Lung (tissue), 11 donors: ENCODE measurements at regions not wholly inside any gene's neighbourhood (a gene's known extent, or its start where the extent isn't known, plus 50 kb on each side); places are given as distances from the start of the nearest gene placed in this dataset.

Source experiments
- ATAC-seq: fragments of 200-7000 bp; cut with Tn5 transposase; one replicate; pipeline ENCODE4 v1.9.1; 2020; ENCODE audit warnings: moderate number of reproducible peaks; ENCODE audit not compliant: insufficient read depth, low FRiP score
- DNase-seq, 3 donors: peaks; one replicate each; pipeline ENCODE4 v3.0.0-alpha.2; 2013 to 2017
- H3K27ac ChIP-seq, 2 donors: one replicate each; pipeline ENCODE4 v1.5.1; 2013; ENCODE audit warnings: mild to moderate bottlenecking in 2 of 2, moderate library complexity in 2 of 2, control low read depth in 1 of 2, inconsistent platforms in 1 of 2, low read depth in 1 of 2, low read length in 1 of 2
- H3K27me3 ChIP-seq, 3 donors: one replicate each; pipeline ENCODE4 v1.5.1; 2013; ENCODE audit warnings: low read length in 2 of 3; ENCODE audit not compliant: control insufficient read depth in 3 of 3, insufficient read depth in 3 of 3
- H3K36me3 ChIP-seq, 4 donors: one replicate each; pipeline ENCODE4 v1.5.1; 2013; ENCODE audit warnings: low read length in 4 of 4, mild to moderate bottlenecking in 1 of 4, moderate library complexity in 1 of 4; ENCODE audit not compliant: control insufficient read depth in 4 of 4, insufficient read depth in 4 of 4
- H3K4me1 ChIP-seq, 5 donors: one replicate each; pipeline ENCODE4 v1.5.1; 2013; ENCODE audit warnings: low read length in 5 of 5, mild to moderate bottlenecking in 2 of 5, moderate library complexity in 1 of 5; ENCODE audit not compliant: control insufficient read depth in 5 of 5, insufficient read depth in 5 of 5
- H3K4me3 ChIP-seq: one replicate; pipeline ENCODE4 v1.5.1; 2013; ENCODE audit warnings: mild to moderate bottlenecking, control low read depth, moderate library complexity
- H3K9ac ChIP-seq, 2 donors: one replicate each; pipeline ENCODE4 v1.5.1; 2013; ENCODE audit warnings: low read length in 2 of 2, control low read depth in 1 of 2; ENCODE audit not compliant: insufficient read depth in 1 of 2
- H3K9me3 ChIP-seq, 4 donors: one replicate each; pipeline ENCODE4 v1.5.1; 2013; ENCODE audit warnings: low read length in 3 of 4, mild to moderate bottlenecking in 1 of 4, moderate library complexity in 1 of 4; ENCODE audit not compliant: control insufficient read depth in 4 of 4, insufficient read depth in 3 of 4
- CTCF ChIP-seq: IDR thresholded peaks from 2 replicates; pipeline ENCODE4 v1.5.1; 2012; ENCODE audit warnings: mild to moderate bottlenecking; ENCODE audit errors: control extremely low read depth, extremely low read depth
- WGBS, 2 donors: extraction: QIAGEN DNeasy Blood & Tissue Kit; methylation state at CpG; one replicate each; pipeline ENCODE4 v1.1.7; 2013; 5-methylcytosine and 5-hydroxymethylcytosine counted together
- donor health status: control.
- donor health status: control.
- donor health status: Bipolar disorder and iron deficiency.
- donor health status: healthy.
- donor health status: DM: yes; HTN: yes; CAD: no.

GRCh38 chr3:127423856-127424765 is 136.3 kb upstream of the PRR20G start:
- no peak for TF ChIP-seq CTCF
- 59 to 73% methylated on average over 23 of the region's 23 CpGs for WGBS, 2 donors
- Histone ChIP-seq H3K4me1 (no peaks in the 10 kb centered on the region), H3K9me3 (no peaks in the 10 kb centered on the region), H3K4me3 (no peak overlapping the region), H3K27me3 (peaks cover 3 to 53% (median 18%) of the 10 kb centered on the region in 3 donors), H3K9ac (no peak overlapping the region), H3K27ac (no peak overlapping the region), H3K36me3 (no peaks in the 10 kb centered on the region)
- DNase-seq (no peak), ATAC-seq (no peak)

DNA sequence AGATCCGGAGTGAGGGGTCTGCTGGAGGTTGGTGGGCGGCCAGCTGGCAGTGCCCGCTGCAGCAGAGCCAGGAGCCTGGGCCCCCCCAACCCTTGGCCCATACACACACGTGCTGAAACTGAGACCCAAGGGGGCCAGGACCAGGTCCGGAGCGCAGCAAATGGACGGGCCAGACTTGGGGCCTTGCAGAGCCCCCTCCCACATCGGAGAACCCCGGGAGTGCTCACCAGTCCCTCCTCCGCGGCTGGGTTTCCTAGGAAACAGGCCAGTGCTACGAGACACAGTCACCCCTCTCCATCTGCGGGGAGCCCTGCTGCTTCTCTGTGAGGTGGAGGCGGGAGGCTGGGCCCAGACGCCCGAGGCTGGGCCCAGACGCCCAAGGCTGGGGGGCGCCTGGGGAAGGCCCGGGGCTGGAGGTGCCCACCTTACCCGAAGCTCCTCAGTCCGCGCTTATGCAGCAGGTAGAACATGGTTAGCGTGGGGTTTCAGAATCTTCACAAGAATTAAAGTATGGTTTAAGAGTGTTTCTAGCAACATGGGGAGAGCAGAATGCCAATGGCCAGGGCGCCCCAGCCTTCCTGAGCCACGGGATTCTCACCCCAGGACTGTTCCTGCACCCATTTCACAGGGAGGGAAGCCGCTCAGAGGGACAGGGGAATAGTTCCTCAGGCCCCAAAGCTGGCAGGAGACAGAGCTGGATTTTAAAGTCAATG is 135.0 kb upstream of the PRR20G start:
- Histone ChIP-seq H3K36me3 (no peaks in the 10 kb centered on the region), H3K9me3 (no peaks in the 10 kb centered on the region), H3K4me1 (peaks cover 0 to 1% (median 0%) of the 10 kb centered on the region in 5 donors), H3K27ac (no peak overlapping the region), H3K27me3 (peaks cover 3 to 53% (median 19%) of the 10 kb centered on the region in 3 donors), H3K4me3 (no peak overlapping the region), H3K9ac (no peak overlapping the region)
- no peak for ATAC-seq
- no peak for DNase-seq
- 62 to 67% methylated on average over 26 of the region's 26 CpGs for WGBS, 2 donors
- no peak for TF ChIP-seq CTCF

DNA sequence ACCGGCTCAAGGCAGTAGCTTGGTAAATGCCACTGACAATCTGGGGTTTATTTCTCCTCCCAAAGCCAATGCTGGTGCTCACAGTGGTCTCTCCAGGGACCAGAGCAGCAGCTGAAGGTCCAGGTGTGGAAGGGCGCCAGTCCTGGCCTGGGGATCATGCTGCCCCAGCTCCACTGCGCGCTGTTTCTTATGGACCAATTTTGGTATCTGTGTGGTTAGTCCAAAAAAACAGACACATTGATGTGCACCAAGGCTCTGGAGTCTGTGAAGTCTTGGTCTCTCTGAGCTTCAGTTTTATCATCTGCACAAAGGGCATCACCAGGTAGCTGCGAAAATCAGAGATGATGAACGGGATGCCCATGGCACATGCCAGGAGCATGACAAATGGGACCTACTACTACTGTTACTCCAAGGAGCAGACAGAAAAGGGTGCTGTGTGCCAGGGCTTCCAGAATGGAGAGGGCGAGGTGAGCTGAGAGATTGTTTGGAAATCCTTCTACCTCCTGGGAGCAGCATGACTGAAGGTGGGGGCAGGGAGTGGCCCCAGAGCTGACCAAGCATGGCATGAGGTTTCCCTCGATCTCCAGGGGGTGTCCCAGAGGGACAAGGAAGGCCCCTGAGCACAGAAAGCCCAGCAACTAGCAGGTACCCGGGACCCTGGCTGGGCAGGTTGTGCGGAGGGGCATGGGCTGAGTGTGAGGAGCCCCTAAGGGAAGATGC is 134.3 kb upstream of the PRR20G start:
- no peak for ATAC-seq
- no peak for TF ChIP-seq CTCF
- H3K27me3 ChIP-seq: peaks cover 3 to 52% (median 18%) of the 10 kb centered on the region in 3 donors
- no peaks in the 10 kb centered on the region for H3K9me3 ChIP-seq
- H3K36me3 ChIP-seq: no peaks in the 10 kb centered on the region
- H3K27ac ChIP-seq: no peak overlapping the region
- WGBS, 2 donors: 76 to 80% methylated on average over 10 of the region's 10 CpGs
- H3K4me1 ChIP-seq: peaks cover 0 to 3% (median 0%) of the 10 kb centered on the region in 5 donors
- H3K9ac ChIP-seq: no peak overlapping the region
- DNase-seq: no peak
- no peak overlapping the region for H3K4me3 ChIP-seq
